GM04504 (cell line): ENCODE measurements at regions not wholly inside any gene's neighbourhood (a gene's known extent, or its start where the extent isn't known, plus 50 kb on each side); places are given as distances from the start of the nearest gene placed in this dataset.

Source experiments
- DNase-seq: peaks from one replicate; pipeline ENCODE4 v3.0.0-alpha.2; 2012; ENCODE audit warnings: low read depth

DNA sequence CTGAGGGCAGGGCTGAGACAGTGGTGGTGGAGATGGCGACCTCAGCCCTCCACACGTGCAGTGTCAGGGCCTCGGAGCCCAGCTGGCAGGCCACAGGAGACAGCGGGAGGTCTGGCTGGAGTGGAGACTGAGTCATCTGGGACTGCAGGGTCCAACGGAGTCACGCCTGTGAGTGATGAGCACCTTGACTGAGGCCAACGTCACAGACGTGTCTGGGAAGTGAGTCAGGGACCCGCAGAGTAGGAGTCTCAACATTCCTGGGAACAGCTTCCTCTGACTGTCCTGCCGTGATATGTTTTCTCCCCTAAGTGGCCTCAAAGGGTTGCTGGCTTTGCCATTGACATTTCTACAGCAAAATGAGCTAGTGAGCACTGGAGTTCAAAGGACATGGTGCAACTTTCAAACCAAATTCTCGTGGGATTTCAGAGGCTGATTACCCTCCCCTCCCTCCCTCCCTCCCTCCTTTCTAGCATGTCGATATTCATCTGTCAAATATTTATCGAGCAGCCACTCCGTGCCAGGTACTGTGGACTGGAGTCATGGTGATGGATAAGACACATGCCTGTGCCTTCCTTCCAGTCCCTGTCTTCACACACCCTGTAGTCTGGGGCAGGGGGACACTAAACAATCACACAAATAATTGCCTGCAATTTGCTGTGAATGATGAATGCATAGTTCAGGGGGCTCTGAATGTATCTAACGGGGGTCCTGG, 53.3 kb upstream of the AMOTL2 start:
- peak; percentile 100 for DNase-seq

DNA sequence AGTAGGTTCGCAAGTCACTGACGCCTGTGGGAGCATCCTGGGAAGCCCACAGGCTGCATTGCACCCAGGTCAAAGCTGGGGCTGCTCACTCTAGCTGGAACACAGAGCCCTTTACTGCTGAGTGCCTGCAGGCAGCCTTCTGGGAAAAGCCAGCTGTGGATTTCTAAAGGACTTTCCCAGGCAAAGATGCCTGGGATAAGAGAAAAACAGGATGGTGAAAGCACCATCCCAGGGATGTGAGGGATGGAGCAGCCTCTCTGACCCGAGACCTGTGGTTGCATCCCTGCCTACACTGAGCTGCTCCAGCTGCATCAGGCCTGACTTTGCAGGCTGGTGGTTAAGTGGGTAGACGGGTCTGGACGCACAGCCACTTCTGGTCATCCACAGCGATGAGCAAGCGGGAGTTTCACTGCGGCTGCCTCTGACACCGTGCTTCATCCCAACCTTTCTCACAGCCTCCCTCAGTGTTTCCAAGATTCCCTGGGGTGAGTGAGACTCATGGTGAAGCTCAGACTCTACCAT, 52.5 kb upstream of the AMOTL2 start:
- DNase-seq: peak; percentile 49

- no peak for DNase-seq
Measured at GRCh38 chr3:134425943-134426342, 51.7 kb upstream of the AMOTL2 start.
